Effector memory CD8-positive, alpha-beta T cell (primary cell): ENCODE measurements at regions not wholly inside any gene's neighbourhood (a gene's known extent, or its start where the extent isn't known, plus 50 kb on each side); places are given as distances from the start of the nearest gene placed in this dataset.
A peak's percentile ranks its signal among the peaks of the same experiment; 100 is the strongest.

Source experiments
- ATAC-seq: fragments of 150-1000 bp; cut with Tn5 transposase; replicated peaks from 2 replicates; pipeline ENCODE4 v1.10.0; 2021; ENCODE audit warnings: mild to moderate bottlenecking, moderate library complexity
- DNase-seq, 3 experiments: peaks; one replicate each; pipeline ENCODE4 v3.0.0; 2021
- H3K27ac Mint-ChIP-seq, 2 donors: one replicate each; pipeline ENCODE4 v1.8.0; 2022; ENCODE audit warnings: mild to moderate bottlenecking in 2 of 2, mixed read lengths in 2 of 2, moderate library complexity in 2 of 2
- H3K27me3 Mint-ChIP-seq, 2 donors: one replicate each; pipeline ENCODE4 v1.8.0; 2022; ENCODE audit warnings: mixed read lengths in 2 of 2
- H3K36me3 Mint-ChIP-seq: one replicate; pipeline ENCODE4 v1.8.0; 2022; ENCODE audit warnings: mild to moderate bottlenecking, moderate library complexity, mixed read lengths; ENCODE audit not compliant: insufficient read depth
- H3K4me1 Mint-ChIP-seq, 2 donors: one replicate each; pipeline ENCODE4 v1.8.0; 2022; ENCODE audit warnings: low read depth in 2 of 2, mixed read lengths in 2 of 2
- H3K4me3 Mint-ChIP-seq, 2 donors: one replicate each; pipeline ENCODE4 v1.8.0; 2022; ENCODE audit warnings: mild to moderate bottlenecking in 2 of 2, mixed read lengths in 2 of 2, moderate library complexity in 2 of 2
- H3K9me3 Mint-ChIP-seq, 2 donors: one replicate each; pipeline ENCODE4 v1.8.0; 2022; ENCODE audit warnings: mixed read lengths in 2 of 2

DNA sequence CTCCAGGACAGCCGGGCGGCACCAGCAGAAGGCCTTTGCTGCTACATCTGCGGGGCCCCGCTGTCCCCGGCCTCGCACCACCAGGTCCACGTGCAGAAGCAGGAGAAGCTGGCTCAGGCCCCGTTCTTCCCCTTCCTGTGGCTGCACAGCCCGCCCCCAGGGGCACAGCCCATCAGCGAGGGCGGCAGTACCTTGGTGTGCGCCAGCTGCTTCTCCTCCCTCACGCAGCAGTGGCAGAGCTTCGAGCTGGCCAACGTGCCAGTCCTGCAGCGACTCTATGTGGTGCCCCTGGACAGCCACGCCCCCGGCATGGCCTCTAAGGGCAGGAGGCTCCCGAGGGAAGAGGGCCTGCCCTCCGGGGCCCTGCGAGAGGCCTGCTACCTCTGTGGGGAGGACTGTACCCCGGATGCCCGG is 58.3 kb upstream of the CIBAR2 start:
- DNase-seq (no peak), ATAC-seq (no peak)
- H3K4me1 Mint-ChIP-seq = peaks cover 2 to 3% of the 10 kb centered on the region in 2 donors
- peaks cover 3% of the 10 kb centered on the region for H3K36me3 Mint-ChIP-seq
- H3K4me3 Mint-ChIP-seq = peak overlapping the region; percentile 18 to 33
- no peaks in the 10 kb centered on the region for H3K9me3 Mint-ChIP-seq
- peaks cover 66 to 84% of the 10 kb centered on the region in 2 donors for H3K27me3 Mint-ChIP-seq
- H3K27ac Mint-ChIP-seq = no peak overlapping the region

DNA sequence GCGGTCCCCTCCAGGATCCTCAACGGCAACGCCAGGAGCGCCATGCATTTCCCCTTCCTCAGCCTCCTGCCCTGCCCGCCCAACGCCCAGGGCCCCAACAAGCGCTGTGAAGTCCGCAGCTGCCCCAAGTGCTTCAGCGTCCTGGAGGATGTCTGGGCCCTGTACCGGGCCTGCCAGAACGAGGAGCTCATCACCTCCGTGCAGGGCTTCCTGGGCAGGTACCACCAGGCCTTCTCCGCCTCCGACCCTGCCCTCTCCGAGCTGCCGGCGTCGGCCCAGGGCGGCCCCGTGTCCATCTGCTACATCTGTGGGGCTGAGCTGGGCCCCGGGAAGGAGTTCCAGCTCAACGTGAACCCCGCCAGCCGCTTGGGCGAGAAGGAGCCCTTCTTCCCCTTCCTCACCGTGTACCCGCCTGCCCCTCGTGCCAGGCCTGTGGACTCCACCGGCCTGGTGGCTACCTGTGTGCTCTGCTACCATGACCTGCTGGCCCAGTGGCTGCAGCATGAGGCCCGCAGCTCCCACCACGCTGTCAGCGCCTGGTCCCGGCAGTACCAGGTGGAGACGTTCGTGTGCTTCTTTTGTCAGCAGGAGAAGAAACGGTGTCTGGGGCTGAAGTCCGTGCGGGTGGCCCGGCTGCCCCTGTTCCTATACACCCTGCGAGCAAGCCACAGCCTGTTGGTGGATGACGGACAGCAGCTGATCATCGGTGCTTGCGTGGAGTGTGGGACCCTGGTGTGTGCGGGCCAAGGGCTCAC is 58.9 kb upstream of the CIBAR2 start:
- H3K27me3 Mint-ChIP-seq = peaks cover 69 to 88% of the 10 kb centered on the region in 2 donors
- ATAC-seq (no peak), DNase-seq (no peak)
- H3K36me3 Mint-ChIP-seq = peaks cover 3% of the 10 kb centered on the region
- peaks cover 2 to 3% of the 10 kb centered on the region in 2 donors for H3K4me1 Mint-ChIP-seq
- peak overlapping the region; percentile 38 to 71 for H3K4me3 Mint-ChIP-seq
- H3K27ac Mint-ChIP-seq = no peak overlapping the region
- H3K9me3 Mint-ChIP-seq = no peaks in the 10 kb centered on the region

DNA sequence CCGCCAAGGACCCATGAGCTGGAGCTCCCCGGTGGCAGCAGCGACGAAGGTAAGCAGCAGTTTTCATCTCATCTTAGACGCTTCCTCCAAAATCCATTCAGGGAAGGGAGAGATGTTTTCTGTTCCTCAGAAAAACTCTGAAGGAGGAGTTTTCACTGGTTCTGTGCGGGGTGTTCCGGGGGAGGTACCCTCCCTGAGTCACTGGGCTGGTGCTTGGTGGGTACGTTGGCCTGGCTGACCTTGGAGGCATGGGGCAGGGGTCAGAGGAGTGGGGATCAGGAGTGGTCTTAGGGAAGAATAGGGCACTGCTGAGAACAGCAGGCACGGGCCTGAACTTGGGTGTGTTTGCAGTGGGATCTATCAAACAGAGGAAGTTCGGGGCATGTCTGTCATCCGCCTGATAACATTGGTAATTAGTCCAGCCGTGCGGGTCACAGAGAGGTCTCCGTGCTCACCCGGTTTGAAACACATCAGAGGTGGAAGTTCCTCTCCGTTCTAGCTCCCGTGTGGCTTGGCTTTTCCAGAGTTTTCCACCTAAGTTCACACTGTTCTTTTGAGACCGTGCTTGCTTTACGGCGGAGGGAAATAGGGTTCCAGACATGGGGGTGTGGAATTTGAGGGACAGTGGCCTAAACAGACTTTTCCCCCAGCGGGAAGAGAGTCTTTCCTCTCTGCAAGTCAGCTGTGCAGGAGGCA is 59.6 kb upstream of the CIBAR2 start:
- Mint-ChIP-seq H3K9me3 (no peaks in the 10 kb centered on the region), H3K4me1 (peaks cover 2 to 3% of the 10 kb centered on the region in 2 donors), H3K4me3 (no peak overlapping the region), H3K27me3 (peaks cover 69 to 88% of the 10 kb centered on the region in 2 donors), H3K27ac (no peak overlapping the region), H3K36me3 (peaks cover 3% of the 10 kb centered on the region)
- no peak for ATAC-seq
- no peak for DNase-seq

DNA sequence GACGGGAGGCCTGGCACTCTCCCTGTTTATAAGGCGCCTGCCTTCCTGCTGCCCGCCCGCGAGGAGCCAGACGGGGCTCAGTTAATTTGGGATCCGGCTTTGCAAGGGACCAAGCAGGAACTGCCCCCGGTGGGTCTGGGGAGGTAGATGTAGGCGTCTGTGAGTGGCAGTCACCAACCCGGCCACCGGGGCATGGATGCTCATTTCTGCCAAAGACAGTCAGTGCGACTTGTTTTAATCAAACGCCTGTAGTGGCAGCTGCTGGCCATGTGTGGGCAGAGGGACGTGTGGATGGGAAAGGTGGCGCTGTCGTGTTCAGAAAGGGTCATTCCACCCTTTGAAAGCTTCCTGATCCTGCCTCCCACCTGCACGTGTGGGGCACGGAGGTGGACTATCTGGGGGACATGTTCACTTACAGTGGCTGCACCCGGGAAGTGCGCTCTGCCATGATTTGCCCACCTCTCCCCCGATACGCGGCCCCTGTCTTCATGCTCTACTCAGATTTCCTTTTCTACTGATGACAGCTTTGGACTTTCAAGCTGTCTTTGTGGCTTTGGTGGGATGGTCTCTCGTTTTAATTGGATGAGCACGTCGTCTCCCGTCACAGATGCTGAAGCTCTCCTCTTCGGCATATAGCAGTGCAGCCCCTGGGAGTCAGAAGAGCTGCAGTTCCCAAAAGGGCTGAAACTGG is 60.3 kb upstream of the CIBAR2 start:
- ATAC-seq (no peak), DNase-seq (no peak)
- no peak overlapping the region for H3K27ac Mint-ChIP-seq
- H3K4me1 Mint-ChIP-seq = peaks cover 2 to 3% of the 10 kb centered on the region in 2 donors
- H3K9me3 Mint-ChIP-seq = no peaks in the 10 kb centered on the region
- H3K27me3 Mint-ChIP-seq = peaks cover 71 to 88% of the 10 kb centered on the region in 2 donors
- H3K4me3 Mint-ChIP-seq = no peak overlapping the region
- peaks cover 3% of the 10 kb centered on the region for H3K36me3 Mint-ChIP-seq

DNA sequence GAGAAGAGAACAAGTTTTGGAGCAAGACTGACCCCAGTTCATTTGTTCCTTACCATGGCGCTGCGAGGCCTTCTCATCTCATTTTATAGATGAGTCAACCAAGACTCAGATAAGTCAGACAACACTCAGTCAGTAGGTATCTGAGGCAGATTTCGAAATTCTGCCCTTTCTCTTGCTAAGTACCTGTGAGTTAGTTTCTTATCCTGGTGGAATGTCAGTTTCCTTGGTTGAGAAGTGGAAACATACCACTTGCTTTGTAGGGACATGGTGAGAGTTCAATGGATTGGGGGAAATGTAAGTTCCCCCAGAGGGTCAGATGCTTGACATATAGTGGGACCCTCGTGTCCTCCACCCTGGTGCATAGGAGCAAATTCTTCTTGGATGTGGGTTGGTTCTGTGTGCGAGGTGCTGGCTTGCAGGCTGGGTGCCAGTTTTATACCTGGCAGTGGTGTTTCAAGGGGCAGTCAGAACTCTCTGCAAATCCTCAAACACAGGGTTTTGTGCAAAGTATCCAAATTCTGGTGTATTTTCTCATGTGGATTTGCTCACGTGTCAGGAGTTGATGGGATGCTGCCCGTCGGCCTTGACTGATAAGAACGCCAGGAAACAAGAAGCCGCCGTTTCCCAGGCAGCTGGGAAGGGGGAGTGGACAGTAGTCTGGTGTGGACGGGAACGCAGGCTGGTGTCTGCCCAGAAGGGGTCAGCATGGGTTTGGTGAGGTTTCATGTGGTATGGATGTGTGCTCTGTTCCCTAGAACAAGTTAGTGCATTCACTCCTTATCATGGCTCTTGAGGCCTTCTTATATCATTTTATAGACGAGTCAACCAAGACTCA is 61.1 kb upstream of the CIBAR2 start:
- peaks cover 3% of the 10 kb centered on the region for H3K36me3 Mint-ChIP-seq
- no peak overlapping the region for H3K4me3 Mint-ChIP-seq
- ATAC-seq (no peak), DNase-seq (no peak)
- H3K4me1 Mint-ChIP-seq = peaks cover 2 to 3% of the 10 kb centered on the region in 2 donors
- H3K9me3 Mint-ChIP-seq = no peaks in the 10 kb centered on the region
- peaks cover 73 to 88% of the 10 kb centered on the region in 2 donors for H3K27me3 Mint-ChIP-seq
- H3K27ac Mint-ChIP-seq = no peak overlapping the region

DNA sequence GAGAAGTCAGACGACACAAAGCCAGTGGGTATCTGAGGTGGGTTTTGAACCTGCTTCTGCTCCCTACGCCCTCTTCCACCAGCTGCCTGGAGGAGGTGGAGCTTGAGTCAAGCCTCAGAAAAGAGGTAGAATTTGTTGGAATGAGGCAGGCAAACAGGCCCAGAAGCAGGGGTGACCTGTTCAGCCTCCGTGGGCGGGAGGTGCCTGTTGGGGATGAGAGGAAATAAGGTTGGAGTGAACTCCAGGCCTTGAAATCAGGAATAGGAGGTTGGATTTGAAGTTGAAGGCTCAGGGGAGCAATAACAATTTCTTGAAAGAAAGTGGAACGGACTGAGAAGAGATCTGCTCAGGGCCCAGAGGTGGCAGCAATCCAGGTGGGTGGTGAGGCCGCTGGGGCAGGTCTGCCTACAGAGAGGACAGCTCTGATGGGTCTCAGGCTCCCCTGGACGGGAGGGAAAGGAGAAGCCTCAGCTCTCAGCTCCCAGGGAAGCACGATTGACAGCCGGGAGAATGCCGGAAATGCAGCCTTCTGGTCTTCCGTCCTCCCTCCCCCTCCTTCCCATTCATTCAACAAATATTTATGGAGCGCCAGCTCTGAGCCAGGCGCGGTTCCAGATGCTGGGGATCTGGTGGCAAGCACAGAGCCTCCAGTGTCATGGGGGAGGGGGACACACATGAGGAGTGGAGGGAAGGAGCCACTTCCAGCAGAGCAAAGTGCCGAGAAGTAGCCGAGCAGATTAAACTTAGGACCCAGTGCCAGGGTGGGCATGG is 61.9 kb upstream of the CIBAR2 start:
- ATAC-seq = no peak
- H3K36me3 Mint-ChIP-seq = no peaks in the 10 kb centered on the region
- peaks cover 2 to 3% of the 10 kb centered on the region in 2 donors for H3K4me1 Mint-ChIP-seq
- DNase-seq = no peak
- no peak overlapping the region for H3K4me3 Mint-ChIP-seq
- H3K9me3 Mint-ChIP-seq = no peaks in the 10 kb centered on the region
- H3K27me3 Mint-ChIP-seq = peaks cover 76 to 90% of the 10 kb centered on the region in 2 donors
- no peak overlapping the region for H3K27ac Mint-ChIP-seq

DNA sequence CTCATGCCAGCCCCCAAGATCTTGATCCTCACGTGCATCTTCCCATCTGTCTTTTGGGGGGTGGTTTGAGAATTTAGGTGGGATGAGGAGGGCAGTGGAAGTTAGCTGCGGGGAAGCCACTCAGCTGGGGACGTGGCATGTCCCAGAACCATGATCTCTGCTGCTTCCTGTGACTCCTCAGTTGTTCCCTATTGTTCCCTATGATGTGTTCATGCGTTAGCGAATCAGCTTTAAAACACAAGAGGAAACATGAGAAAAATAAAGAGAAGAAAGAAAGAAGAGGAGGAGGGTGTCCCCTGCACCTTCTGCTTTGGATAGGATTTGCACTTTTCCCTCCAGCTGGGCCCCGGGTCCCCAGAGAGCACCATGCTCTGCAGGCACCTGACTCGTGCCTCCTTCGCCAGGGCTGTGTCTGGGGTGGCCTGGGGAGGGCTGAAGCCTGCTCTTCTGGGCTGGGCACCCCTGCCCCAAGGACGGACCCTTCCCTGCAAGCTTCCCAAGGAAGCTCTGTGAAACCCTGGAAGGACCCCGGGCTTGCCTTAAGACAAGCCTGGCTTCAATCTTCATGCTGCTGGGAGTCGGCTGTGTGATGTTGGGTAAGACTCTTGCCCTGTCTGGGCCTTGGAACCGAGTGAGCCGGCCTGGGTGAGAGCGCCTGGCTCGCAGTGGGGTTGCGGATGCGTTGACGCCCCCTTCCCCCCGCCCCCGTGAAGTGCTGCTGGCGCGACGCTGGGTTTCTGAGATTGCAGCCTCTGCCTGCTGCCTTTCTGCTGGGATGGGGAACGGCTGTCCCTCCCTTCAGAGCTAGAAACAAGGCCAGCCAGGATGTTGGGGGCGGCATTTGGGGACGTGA is 62.8 kb upstream of the CIBAR2 start:
- DNase-seq (no peak), ATAC-seq (no peak)
- no peaks in the 10 kb centered on the region for H3K9me3 Mint-ChIP-seq
- H3K27ac Mint-ChIP-seq = no peak overlapping the region
- peaks cover 2 to 3% of the 10 kb centered on the region in 2 donors for H3K4me1 Mint-ChIP-seq
- no peak overlapping the region for H3K4me3 Mint-ChIP-seq
- H3K36me3 Mint-ChIP-seq = no peaks in the 10 kb centered on the region
- peaks cover 79 to 96% of the 10 kb centered on the region in 2 donors for H3K27me3 Mint-ChIP-seq

DNA sequence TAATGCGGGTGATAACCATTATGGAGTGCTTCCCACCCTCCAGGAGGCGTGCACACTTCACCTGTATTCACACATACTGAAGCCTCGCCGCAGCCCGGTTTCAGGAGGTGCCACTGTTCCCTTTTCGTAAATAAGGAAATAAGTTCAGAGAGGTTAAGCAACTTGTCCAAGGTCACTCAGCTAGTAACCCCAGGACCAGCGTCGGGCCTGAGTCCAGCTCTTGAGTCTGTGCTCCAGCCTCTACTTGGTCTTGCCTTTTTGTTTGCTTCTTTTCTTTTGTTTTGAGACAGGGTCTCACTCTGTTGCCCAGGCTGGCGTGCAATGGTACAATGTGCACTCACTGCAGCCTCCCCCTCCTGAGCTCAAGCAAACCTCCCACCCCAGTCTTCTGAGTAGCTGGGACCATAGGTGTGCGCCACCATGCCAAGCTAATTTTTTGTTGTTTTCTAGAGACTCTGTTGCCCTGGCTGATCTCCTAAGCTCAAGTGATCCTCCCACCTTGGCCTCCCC is 63.5 kb upstream of the CIBAR2 start:
- Mint-ChIP-seq H3K4me3 (no peak overlapping the region), H3K36me3 (no peaks in the 10 kb centered on the region), H3K27me3 (peaks cover 74 to 90% of the 10 kb centered on the region in 2 donors), H3K4me1 (peaks cover 2 to 3% of the 10 kb centered on the region in 2 donors), H3K9me3 (no peaks in the 10 kb centered on the region), H3K27ac (no peak overlapping the region)
- DNase-seq (no peak), ATAC-seq (no peak)

DNA sequence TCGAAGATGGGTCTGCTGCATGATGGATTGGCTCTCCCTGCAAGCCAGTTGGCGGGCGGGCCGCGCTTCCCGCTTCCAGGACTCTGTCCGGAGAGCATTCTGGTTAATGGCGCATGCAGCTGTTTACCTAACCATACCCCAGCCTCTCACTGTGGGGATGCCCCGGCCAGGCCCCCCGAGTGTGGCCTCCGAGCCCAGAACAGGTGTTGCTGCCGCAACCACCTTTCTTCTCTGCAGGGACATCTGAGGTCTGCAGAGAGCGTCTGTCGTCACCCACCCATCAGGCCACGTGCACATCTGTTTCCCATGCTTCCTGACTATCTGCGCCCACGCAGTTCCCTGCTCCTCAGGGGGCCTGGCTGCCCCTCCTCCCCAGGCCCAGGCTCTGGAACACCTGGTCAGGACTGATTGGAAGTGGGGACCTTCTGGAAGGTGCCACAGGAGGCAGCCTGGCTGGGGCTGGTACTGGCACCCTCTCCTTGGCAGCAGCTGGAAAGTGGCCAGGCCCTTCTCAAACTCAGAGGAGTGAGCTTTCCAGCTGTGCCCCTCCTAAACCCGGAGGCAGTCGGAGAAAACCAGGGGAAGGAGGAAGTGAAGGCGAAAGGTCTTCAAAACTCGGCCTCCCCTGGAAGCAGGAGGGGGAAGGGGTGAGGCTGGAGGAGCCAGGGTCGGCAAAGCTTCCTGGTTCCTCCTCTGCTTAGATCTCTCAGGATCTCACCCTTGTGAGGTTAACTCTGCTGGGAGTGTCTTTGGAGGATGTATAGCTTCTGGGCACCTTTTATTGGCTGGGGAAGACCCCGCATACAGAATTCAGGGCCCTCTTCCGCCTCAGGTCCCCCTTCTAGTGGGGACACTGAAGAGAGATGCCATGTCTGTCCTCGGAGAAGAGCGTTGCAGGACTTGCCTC is 64.5 kb upstream of the CIBAR2 start:
- Mint-ChIP-seq H3K9me3 (no peaks in the 10 kb centered on the region), H3K27ac (no peak overlapping the region), H3K27me3 (peaks cover 64 to 80% of the 10 kb centered on the region in 2 donors), H3K4me3 (no peak overlapping the region), H3K4me1 (no peaks in the 10 kb centered on the region), H3K36me3 (no peaks in the 10 kb centered on the region)
- DNase-seq = no peak
- ATAC-seq = no peak

DNA sequence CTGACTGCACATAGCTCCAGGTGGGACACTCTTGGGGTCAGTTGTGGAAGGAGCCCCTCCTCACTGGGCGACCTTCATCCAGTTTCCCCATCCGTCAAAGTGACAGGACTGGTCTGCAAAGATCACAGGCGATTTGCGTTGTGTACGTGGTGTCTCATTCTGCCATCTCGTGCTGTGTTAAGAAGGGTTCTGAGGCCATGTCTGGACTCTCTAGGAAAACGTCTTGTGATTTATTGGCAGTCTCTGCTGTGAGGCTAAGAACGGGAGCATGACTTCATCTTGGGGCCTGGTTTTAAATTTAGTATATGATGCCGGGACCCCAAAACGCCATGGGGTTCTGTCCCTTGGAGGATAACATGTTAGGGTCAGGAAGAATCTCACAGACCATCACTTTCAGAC is 65.2 kb upstream of the CIBAR2 start:
- Mint-ChIP-seq H3K27me3 (peaks cover 57 to 76% of the 10 kb centered on the region in 2 donors), H3K4me1 (no peaks in the 10 kb centered on the region), H3K36me3 (no peaks in the 10 kb centered on the region), H3K9me3 (no peaks in the 10 kb centered on the region), H3K27ac (no peak overlapping the region), H3K4me3 (no peak overlapping the region)
- DNase-seq (no peak), ATAC-seq (no peak)

DNA sequence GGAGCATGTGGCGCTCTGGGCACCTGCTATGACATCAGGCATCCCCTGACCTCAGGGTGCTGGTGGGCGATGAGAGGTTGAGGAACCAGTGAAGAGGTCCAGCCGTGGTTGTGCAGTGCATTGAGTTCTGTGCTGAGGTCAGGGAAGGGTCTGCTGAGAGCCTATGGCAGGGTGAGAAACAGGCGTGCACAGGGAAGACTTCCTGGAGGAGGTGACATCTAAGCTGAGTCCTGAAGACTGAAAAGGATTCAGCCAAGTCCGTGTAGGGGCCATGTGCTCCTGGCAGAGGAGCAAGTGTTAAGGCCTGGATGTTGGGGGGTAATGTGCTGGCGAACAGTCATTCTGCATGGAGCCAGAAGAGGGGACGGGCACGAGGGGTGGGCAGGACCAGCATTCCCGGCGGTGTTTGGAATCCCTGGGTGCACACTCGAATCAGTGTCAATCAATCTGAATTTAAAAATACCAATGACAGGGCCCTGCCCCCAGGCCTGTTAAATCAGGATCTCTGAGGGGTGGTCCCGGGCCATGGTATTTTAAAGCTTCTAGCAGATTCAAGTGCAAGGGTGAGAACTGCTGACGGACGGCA is 65.8 kb upstream of the CIBAR2 start:
- no peak overlapping the region for H3K27ac Mint-ChIP-seq
- peaks cover 55 to 76% of the 10 kb centered on the region in 2 donors for H3K27me3 Mint-ChIP-seq
- no peak for DNase-seq
- no peaks in the 10 kb centered on the region for H3K9me3 Mint-ChIP-seq
- H3K4me3 Mint-ChIP-seq = no peak overlapping the region
- no peak for ATAC-seq
- no peaks in the 10 kb centered on the region for H3K4me1 Mint-ChIP-seq
- H3K36me3 Mint-ChIP-seq = no peaks in the 10 kb centered on the region
